A673 (cell line): ENCODE measurements at regions not wholly inside any gene's neighbourhood (a gene's known extent, or its start where the extent isn't known, plus 50 kb on each side); places are given as distances from the start of the nearest gene placed in this dataset.

ENCODE experiments used
- CTCF ChIP-seq: fragments of 300-800, 200-600 bp; sonication (generic); conservative IDR thresholded peaks from 2 replicates; pipeline ENCODE4 v1.5.1; 2017; ENCODE audit warnings: low read depth, mild to moderate bottlenecking, antibody characterized with exemption, low read length, moderate library complexity, mixed read lengths
- EZH2 ChIP-seq: fragments of 200-600 bp; sonication (generic); IDR thresholded peaks from 2 replicates; pipeline ENCODE4 v1.6.1; 2017; ENCODE audit warnings: borderline replicate concordance, low read depth, mild to moderate bottlenecking, mixed read lengths, antibody characterized with exemption, low read length; ENCODE audit not compliant: poor library complexity, severe bottlenecking

GRCh38 chr20:60389441-60389840, 431.2 kb downstream of the CDH26 start:
- TF ChIP-seq CTCF (no peak), EZH2 (no peak)
